IPS-NIHi11 (cell line): ENCODE measurements at regions not wholly inside any gene's neighbourhood (a gene's known extent, or its start where the extent isn't known, plus 50 kb on each side); places are given as distances from the start of the nearest gene placed in this dataset.

Experiments used
- DNase-seq: peaks from one replicate; pipeline ENCODE4 v3.0.0; 2012; ENCODE audit warnings: mixed read lengths, low spot score

GRCh38 chr18:30072609-30073385 lies 969.7 kb downstream of the DSC3 start:
- DNase-seq: no peak

- DNase-seq: no peak
Measured at GRCh38 chr18:30066288-30066687, 976.3 kb downstream of the DSC3 start.

GRCh38 chr18:30057398-30057797 lies 985.1 kb downstream of the DSC3 start:
- DNase-seq: no peak

GRCh38 chr18:30056528-30056927 lies 986.0 kb downstream of the DSC3 start:
- DNase-seq: no peak

- no peak for DNase-seq
Measured at GRCh38 chr18:30044496-30044895, 998.0 kb downstream of the DSC3 start.

DNA sequence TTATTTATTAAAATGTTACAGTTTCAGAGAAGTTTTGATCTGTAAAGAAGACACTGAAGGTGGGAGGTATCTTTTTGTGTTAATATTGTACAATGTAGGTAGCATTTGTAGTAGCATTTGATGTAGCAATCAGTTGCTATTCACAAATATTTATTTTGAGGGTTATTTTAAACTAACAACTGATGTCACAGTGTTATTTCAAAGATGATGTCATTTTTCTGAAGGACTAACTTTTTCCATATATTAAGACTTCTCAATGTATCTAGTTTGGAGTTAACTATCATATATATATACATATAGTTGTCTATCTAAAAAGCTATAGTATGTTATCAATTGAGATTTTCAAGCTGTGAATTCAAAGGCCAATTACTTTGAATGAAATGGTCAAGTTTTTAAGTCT lies 1003.3 kb downstream of the DSC3 start:
- no peak for DNase-seq

GRCh38 chr18:30034818-30035217 lies 1007.7 kb downstream of the DSC3 start:
- no peak for DNase-seq

DNA sequence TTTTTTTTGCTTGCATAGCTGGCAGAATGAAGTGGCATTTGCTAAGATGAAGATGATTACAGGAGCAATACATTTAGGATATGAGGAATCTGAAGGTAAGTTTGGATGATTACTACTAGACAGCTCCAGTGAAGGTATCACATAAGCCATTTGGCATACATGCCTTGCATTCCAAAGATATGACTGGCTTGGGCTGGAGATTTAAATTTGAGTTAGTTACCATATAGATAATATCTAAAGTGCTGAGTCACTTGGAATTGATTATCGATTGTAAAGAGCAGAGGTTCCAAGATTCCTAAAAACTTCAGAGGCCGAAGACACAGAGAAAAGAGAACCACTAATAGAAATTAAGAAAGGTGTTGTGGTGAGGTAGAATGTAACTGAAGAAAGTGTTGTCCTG lies 1026.4 kb downstream of the DSC3 start:
- no peak for DNase-seq

DNA sequence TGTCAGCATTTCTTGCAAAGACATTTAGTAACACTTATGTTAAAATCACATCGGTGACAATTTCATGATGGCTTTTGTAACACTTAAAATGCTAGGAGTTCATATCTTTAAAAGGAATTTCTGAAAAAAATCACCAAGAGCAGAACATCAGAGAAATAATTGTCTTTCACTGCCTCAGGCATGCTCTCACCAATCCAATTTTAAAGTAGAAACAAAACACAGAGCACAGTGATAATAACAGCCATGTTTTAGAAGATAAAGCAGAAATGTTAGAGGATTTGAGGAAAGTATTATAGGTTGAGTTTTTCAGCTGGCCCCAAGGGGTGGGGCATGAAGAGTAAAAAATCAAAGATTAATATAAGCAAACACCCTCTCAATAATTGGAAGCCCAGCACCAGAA lies 1037.6 kb downstream of the DSC3 start:
- DNase-seq: no peak

GRCh38 chr18:29982218-29982617 lies 1060.3 kb downstream of the DSC3 start:
- no peak for DNase-seq

GRCh38 chr18:29979881-29980280 lies 1062.7 kb downstream of the DSC3 start:
- DNase-seq: no peak

- DNase-seq: no peak
Measured at GRCh38 chr18:29969876-29970275, 1072.7 kb downstream of the DSC3 start.

DNA sequence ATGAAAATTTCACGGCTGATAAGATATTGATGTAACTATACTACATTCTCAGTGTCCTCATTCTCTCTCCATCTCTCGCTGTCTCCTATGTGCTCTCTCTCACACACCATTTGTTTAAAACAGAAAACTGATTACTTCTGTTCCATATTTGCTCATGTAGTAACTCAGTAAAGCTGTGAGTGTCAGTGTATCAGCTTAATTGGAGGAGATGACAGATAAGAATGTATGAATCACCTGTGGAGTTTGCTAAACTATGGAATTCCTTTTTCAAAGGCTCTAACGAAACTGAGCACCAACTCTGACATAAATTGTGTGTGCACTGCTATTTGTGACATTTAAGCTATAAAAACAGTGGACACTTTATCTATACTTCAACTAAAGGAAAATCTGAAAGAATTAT lies 1080.0 kb downstream of the DSC3 start:
- no peak for DNase-seq

DNA sequence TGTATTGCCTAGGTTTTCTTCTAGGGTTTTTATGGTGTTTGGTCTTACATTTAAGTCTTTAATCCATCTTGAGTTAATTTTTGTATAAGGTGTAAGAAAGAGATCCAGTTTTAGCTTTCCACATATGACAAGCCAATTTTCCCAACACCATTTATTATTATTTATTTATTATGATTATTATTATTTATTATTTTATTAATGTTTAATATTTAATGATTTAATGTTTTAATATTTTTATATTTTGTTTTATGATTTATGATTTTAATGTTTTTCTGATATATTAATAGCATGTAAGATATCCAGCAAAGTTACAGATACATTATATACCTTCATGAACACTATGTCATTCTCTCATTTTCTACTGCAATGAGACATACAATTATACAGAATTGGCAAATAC lies 1082.0 kb downstream of the DSC3 start:
- no peak for DNase-seq

- no peak for DNase-seq
Measured at GRCh38 chr18:29930231-29930630, 1112.3 kb downstream of the DSC3 start.

DNA sequence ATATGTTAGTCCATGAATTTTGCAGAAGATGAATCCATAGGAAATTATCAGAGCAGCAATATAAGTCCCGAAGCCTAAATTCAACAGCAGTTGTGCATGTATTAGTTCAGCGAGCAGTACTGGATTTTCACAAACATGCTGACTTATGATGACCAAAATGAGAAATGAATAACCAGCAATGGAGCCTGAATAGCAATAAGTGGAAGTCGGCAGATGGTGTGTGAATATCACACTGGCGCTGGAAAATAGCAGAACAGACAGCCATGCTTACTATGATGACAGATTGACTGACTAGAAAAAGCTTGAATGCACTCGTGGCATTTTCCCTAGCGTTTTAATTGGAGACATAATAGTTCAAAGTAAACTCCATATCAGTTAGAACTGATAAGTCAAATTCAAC lies 1114.5 kb downstream of the DSC3 start:
- no peak for DNase-seq

GRCh38 chr18:29925566-29925965 lies 1117.0 kb downstream of the DSC3 start:
- no peak for DNase-seq

DNA sequence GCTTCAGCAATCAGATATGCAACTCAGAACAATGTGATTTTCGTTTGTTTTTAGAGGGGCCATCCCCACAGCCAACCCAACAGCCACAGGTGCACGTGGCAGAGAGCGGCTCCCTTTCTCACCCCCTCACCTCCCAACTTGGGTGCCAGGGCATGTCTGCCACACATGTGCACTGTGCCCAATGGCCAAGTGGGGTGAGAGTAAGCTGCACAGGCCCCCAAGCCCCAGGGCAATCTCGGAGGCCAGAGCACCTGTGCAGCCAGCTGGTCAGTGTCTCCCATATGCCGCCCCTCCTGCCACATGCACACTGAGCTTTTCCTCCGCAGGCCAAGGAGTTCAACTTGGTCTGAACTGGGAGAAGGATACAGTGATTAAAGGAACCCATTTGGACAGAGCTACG lies 1130.2 kb downstream of the DSC3 start:
- DNase-seq: no peak

- no peak for DNase-seq
Measured at GRCh38 chr18:29892960-29893558, 1149.5 kb downstream of the DSC3 start.

DNA sequence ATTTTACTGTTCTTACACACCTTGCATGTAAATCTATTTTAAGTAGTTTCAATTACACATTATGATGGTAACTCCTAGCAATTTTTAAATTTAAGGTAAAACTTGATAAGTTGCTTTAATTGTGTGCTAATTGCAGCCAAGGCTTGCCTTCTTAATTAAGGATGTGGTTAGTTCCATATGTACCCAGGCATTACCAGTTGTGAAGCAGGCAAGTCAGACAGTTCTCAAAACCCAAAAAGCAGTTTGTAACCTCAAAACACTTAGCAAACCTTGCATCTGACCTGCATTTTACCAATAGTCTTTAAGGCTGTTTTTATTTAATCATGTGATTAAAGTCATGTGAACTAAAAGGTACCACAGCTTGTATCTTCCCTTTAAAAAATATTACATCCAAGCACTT lies 1159.4 kb downstream of the DSC3 start:
- no peak for DNase-seq

DNA sequence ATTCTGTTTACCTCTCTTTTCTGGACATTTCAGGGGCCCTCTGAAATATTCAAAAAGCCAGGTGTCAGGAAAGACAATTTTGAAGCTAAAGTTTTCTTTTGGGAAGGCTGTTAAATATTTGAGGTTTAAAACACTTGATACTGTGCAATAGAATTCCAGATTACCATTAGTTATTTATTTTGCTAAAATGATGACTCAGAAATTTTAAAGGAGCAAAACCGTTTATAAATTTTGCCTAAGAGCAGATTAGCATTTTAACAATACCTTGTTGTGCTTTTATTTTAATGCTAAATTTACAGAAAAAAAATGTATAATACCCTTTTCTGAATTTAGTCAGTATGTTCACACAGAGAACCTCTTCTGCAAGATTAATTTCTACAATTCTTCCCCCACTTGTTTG lies 1159.9 kb downstream of the DSC3 start:
- no peak for DNase-seq

DNA sequence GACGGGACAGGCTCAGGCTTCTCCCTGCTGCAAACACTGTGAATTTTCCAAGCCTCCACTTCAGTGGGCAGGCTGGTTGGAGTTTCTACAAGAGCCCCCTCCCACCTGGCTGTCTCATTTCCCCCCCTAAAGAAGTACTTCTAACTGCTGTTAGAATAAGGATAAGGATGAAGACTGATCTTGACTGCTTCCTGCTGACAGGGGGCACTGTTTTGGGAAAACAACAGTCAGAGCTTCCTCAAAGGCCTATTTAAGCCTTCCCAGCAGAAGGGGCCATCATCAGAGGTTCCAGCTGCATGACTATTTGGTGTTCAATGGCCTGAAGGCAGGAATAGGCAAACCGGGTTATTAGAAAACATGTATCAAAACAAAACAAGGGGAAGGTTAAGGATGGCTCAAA lies 1162.8 kb downstream of the DSC3 start:
- no peak for DNase-seq

DNA sequence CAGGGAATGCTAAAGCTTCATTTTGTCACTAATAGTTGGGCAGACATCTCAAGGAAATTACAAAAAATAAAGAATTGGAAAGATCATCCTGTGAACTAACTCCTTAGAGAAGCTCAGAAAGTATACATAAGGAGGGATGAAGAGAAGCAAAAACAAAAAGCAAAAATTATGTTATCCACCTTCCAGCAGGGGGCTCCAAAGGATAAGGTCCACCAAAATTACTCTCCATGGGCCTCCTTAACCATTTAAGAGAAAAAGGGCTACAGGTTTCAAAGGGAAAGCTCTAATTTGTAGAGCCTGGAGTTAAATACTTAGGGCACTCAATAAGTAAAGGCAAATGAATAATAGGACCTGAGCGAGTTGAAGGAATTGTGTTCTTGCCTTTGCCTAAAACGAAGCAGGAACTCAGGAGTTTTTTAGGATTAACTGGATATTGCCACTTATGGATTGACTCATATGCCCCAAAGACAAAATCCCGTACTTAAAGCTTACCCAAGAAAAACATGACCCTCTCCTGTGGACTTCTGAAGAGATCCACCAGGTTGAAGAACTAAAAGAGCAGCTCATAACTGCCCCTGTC lies 1167.9 kb downstream of the DSC3 start:
- peak; percentile 21 for DNase-seq

GRCh38 chr18:29873211-29873610 lies 1169.3 kb downstream of the DSC3 start:
- DNase-seq: no peak
